ENCODE measurements at regions not wholly inside any gene's neighbourhood (a gene's known extent, or its start where the extent isn't known, plus 50 kb on each side); places are given as distances from the start of the nearest gene placed in this dataset.

DNA sequence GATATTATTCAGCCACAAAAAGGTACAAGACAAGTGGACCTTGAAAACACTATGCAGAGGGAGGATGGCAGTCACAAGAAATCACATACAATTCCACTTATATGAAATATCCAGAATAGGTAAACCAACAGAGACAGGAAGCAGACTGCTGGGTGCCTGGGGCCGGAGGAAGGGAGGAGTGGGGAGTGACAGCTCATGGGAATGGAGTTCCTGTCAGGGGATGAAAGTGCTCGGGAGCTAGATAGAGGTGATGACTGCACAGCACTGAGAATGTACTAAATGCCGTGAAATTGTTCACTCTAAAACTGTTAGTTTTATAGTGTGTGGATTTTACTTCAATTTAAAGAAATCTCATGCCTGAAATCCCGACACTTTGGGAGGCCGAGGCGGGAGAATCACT lies 74.2 kb upstream of the MED9 start:
- H3K18ac ChIP-seq (ENCODE audit: low read length) = no peak overlapping the region
- H4K8ac ChIP-seq (ENCODE audit: low read depth, low read length) = no peak overlapping the region
- H2AK5ac ChIP-seq (ENCODE audit: low read length) = no peak overlapping the region
- DNase-seq = no peak
- no peak overlapping the region for H3K4me2 ChIP-seq (ENCODE audit: low read length)
- H3K27ac ChIP-seq (ENCODE audit: low read depth, low read length) = no peak overlapping the region
- no peak overlapping the region for H4K5ac ChIP-seq (ENCODE audit: low read length)
- no peaks in the 10 kb centered on the region for H3K79me2 ChIP-seq (ENCODE audit: control insufficient read depth, insufficient read depth, low read length)
- H3K27me3 ChIP-seq (ENCODE audit: insufficient read depth, low read length, poor library complexity) = no peaks in the 10 kb centered on the region
- no peak overlapping the region for H3K4ac ChIP-seq (ENCODE audit: low read depth, low read length)
- no peak overlapping the region for H2BK5ac ChIP-seq (ENCODE audit: low read length)
- H2BK15ac ChIP-seq (replicated peaks; ENCODE audit: low read depth) = no peak overlapping the region
- no peak overlapping the region for H2BK120ac ChIP-seq (ENCODE audit: low read depth, low read length)
- H3K23ac ChIP-seq (ENCODE audit: low read length) = no peak overlapping the region
- no peak overlapping the region for H3K9ac ChIP-seq (ENCODE audit: low read length)
- no peak overlapping the region for H3K4me3 ChIP-seq (ENCODE audit: low read length)
- no CpG with 5 or more reads among the region's 6 CpGs for WGBS (ENCODE audit: extremely low coverage, insufficient coverage, low lambda C conversion rate)
- no peak overlapping the region for H3K56ac ChIP-seq (ENCODE audit: low read length)
- no peaks in the 10 kb centered on the region for H3K79me1 ChIP-seq (ENCODE audit: low read length)
- H3K4me1 ChIP-seq (ENCODE audit: control insufficient read depth, low read depth, low read length) = no peaks in the 10 kb centered on the region
- no peaks in the 10 kb centered on the region for H3K36me3 ChIP-seq (ENCODE audit: control insufficient read depth, insufficient read depth, low read length)

DNA sequence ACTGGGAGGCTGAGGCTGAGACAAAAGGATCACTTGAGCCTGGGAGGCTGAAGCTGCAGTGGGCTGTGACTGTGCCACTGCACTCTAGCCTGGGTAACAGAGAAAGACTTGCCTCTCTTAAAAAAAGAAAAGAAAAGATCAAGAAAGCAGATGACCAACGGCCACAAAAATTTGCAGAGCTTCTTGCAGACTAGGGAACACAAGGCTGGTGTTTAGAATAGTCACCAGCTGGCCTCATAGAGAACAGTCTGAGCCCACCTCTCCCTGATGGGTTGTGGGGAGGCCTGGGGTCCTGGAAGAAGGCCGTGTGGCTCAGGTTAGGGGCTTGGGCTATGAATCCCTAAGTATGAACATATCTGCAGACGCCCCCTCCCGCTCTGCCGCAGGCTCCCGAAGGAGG lies 73.7 kb upstream of the MED9 start:
- Histone ChIP-seq H2BK120ac (ENCODE audit: low read depth, low read length) (no peak overlapping the region), H3K23ac (ENCODE audit: low read length) (no peak overlapping the region), H3K36me3 (ENCODE audit: control insufficient read depth, insufficient read depth, low read length) (no peaks in the 10 kb centered on the region), H2AK5ac (ENCODE audit: low read length) (no peak overlapping the region), H2BK5ac (ENCODE audit: low read length) (no peak overlapping the region), H3K4me1 (ENCODE audit: control insufficient read depth, low read depth, low read length) (no peaks in the 10 kb centered on the region), H4K8ac (ENCODE audit: low read depth, low read length) (no peak overlapping the region), H3K4me2 (ENCODE audit: low read length) (no peak overlapping the region), H2BK15ac (replicated peaks; ENCODE audit: low read depth) (no peak overlapping the region), H3K9ac (ENCODE audit: low read length) (no peak overlapping the region), H3K27ac (ENCODE audit: low read depth, low read length) (no peak overlapping the region), H3K79me2 (ENCODE audit: control insufficient read depth, insufficient read depth, low read length) (no peaks in the 10 kb centered on the region), H4K5ac (ENCODE audit: low read length) (no peak overlapping the region), H3K56ac (ENCODE audit: low read length) (no peak overlapping the region), H3K27me3 (ENCODE audit: insufficient read depth, low read length, poor library complexity) (no peaks in the 10 kb centered on the region), H3K79me1 (ENCODE audit: low read length) (no peaks in the 10 kb centered on the region), H3K4me3 (ENCODE audit: low read length) (no peak overlapping the region), H3K18ac (ENCODE audit: low read length) (no peak overlapping the region), H3K4ac (ENCODE audit: low read depth, low read length) (no peak overlapping the region)
- WGBS (ENCODE audit: extremely low coverage, insufficient coverage, low lambda C conversion rate) = no CpG with 5 or more reads among the region's 6 CpGs
- DNase-seq = no peak

DNA sequence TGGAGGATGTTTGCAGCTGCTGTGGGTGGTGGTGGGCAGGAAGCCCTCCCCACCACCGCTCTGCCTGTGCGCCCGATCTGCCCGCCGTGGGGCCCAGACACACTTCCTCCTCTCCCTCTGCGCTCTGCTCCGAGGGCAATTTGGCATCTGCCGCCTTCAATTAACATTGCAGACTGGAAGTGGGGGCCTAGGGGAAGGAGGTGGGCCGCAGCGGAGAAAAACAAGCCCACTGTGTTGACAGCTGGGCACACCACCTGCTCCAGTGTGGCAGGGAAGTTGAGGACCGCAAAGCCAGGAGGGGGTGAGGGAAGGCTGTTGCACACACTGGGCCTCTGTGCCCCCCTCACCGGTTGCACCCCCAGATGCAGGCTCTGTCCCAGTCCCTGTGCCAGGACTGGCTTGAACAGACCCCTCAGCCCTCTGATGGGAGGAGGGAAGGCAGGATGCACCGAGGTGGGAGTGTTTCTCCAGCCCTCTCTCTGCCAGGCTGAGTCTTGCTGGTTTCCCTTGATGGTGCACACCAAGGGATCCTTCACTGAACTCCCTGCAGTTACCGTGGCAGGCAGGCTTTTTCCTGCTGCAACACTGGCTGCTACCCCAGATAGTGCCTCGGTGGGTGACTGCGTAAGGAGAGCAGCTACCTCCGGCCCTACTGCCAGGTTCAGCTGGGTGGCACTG lies 72.8 kb upstream of the MED9 start:
- Histone ChIP-seq H3K4me3 (ENCODE audit: low read length) (no peak overlapping the region), H3K27ac (ENCODE audit: low read depth, low read length) (no peak overlapping the region), H3K27me3 (ENCODE audit: insufficient read depth, low read length, poor library complexity) (no peaks in the 10 kb centered on the region), H2AK5ac (ENCODE audit: low read length) (no peak overlapping the region), H3K9ac (ENCODE audit: low read length) (no peak overlapping the region), H3K36me3 (ENCODE audit: control insufficient read depth, insufficient read depth, low read length) (no peaks in the 10 kb centered on the region), H2BK15ac (replicated peaks; ENCODE audit: low read depth) (no peak overlapping the region), H4K5ac (ENCODE audit: low read length) (no peak overlapping the region), H3K23ac (ENCODE audit: low read length) (no peak overlapping the region), H3K79me2 (ENCODE audit: control insufficient read depth, insufficient read depth, low read length) (no peaks in the 10 kb centered on the region), H3K56ac (ENCODE audit: low read length) (no peak overlapping the region), H3K79me1 (ENCODE audit: low read length) (no peaks in the 10 kb centered on the region), H3K4me1 (ENCODE audit: control insufficient read depth, low read depth, low read length) (no peaks in the 10 kb centered on the region), H3K4ac (ENCODE audit: low read depth, low read length) (no peak overlapping the region), H3K18ac (ENCODE audit: low read length) (no peak overlapping the region), H2BK5ac (ENCODE audit: low read length) (no peak overlapping the region), H4K8ac (ENCODE audit: low read depth, low read length) (no peak overlapping the region), H2BK120ac (ENCODE audit: low read depth, low read length) (no peak overlapping the region), H3K4me2 (ENCODE audit: low read length) (no peak overlapping the region)
- no CpG with 5 or more reads among the region's 17 CpGs for WGBS (ENCODE audit: extremely low coverage, insufficient coverage, low lambda C conversion rate)
- no peak for DNase-seq

DNA sequence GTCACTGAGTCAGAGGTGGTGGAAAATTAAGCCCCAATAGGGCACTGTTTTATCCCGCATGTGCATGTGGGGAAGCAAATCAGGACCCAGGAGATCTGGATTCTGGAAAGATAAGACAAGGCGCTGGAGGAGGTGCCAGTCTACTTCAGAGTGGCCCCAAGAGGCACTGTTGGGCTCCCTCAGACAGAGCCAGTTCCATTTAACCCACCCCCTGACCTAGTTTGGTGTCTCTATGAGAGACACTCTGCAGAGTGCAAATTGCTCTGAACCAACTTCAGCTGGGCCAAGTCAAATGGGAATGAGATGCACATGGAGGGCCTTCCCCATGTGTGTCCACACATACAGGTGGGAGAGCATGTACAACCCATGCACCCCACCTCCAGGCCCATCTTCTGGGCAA lies 71.1 kb upstream of the MED9 start:
- no peak overlapping the region for H2BK15ac ChIP-seq (replicated peaks; ENCODE audit: low read depth)
- no peak overlapping the region for H3K4ac ChIP-seq (ENCODE audit: low read depth, low read length)
- no peak overlapping the region for H3K4me3 ChIP-seq (ENCODE audit: low read length)
- no CpG with 5 or more reads among the region's 2 CpGs for WGBS (ENCODE audit: extremely low coverage, insufficient coverage, low lambda C conversion rate)
- H4K8ac ChIP-seq (ENCODE audit: low read depth, low read length) = no peak overlapping the region
- H4K5ac ChIP-seq (ENCODE audit: low read length) = no peak overlapping the region
- H3K27me3 ChIP-seq (ENCODE audit: insufficient read depth, low read length, poor library complexity) = no peaks in the 10 kb centered on the region
- no peaks in the 10 kb centered on the region for H3K79me1 ChIP-seq (ENCODE audit: low read length)
- H3K4me2 ChIP-seq (ENCODE audit: low read length) = no peak overlapping the region
- DNase-seq = no peak
- no peak overlapping the region for H2AK5ac ChIP-seq (ENCODE audit: low read length)
- no peak overlapping the region for H2BK120ac ChIP-seq (ENCODE audit: low read depth, low read length)
- H3K56ac ChIP-seq (ENCODE audit: low read length) = no peak overlapping the region
- no peak overlapping the region for H3K18ac ChIP-seq (ENCODE audit: low read length)
- no peaks in the 10 kb centered on the region for H3K79me2 ChIP-seq (ENCODE audit: control insufficient read depth, insufficient read depth, low read length)
- H3K23ac ChIP-seq (ENCODE audit: low read length) = no peak overlapping the region
- H3K27ac ChIP-seq (ENCODE audit: low read depth, low read length) = no peak overlapping the region
- H3K9ac ChIP-seq (ENCODE audit: low read length) = no peak overlapping the region
- no peak overlapping the region for H2BK5ac ChIP-seq (ENCODE audit: low read length)
- no peaks in the 10 kb centered on the region for H3K36me3 ChIP-seq (ENCODE audit: control insufficient read depth, insufficient read depth, low read length)
- no peaks in the 10 kb centered on the region for H3K4me1 ChIP-seq (ENCODE audit: control insufficient read depth, low read depth, low read length)

DNA sequence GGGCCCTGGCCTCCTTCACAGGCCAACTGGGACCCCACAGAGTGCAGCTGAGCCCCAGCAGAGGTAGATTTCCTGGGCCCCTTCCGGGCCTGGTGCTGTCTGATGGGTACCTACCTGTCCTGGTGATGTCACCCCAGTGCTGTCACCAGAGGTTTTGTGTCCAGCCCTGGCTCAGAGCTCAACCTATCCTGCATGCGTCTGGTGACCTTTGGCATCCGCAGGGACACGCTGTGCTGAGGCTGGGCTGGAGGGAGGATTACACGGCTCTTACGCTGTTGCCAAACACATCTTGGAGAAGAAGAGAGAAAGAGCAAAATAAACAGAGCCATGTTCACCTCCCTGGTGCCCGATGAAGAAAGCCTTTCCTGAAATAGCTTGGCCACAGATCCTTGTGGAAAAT lies 70.6 kb upstream of the MED9 start:
- H2BK15ac ChIP-seq (replicated peaks; ENCODE audit: low read depth) = no peak overlapping the region
- H3K4ac ChIP-seq (ENCODE audit: low read depth, low read length) = no peak overlapping the region
- H2AK5ac ChIP-seq (ENCODE audit: low read length) = no peak overlapping the region
- DNase-seq = no peak
- no CpG with 5 or more reads among the region's 7 CpGs for WGBS (ENCODE audit: extremely low coverage, insufficient coverage, low lambda C conversion rate)
- H3K4me1 ChIP-seq (ENCODE audit: control insufficient read depth, low read depth, low read length) = no peaks in the 10 kb centered on the region
- no peak overlapping the region for H3K27ac ChIP-seq (ENCODE audit: low read depth, low read length)
- H2BK5ac ChIP-seq (ENCODE audit: low read length) = no peak overlapping the region
- no peak overlapping the region for H3K4me3 ChIP-seq (ENCODE audit: low read length)
- H3K79me2 ChIP-seq (ENCODE audit: control insufficient read depth, insufficient read depth, low read length) = no peaks in the 10 kb centered on the region
- H3K36me3 ChIP-seq (ENCODE audit: control insufficient read depth, insufficient read depth, low read length) = no peaks in the 10 kb centered on the region
- no peak overlapping the region for H3K4me2 ChIP-seq (ENCODE audit: low read length)
- no peaks in the 10 kb centered on the region for H3K79me1 ChIP-seq (ENCODE audit: low read length)
- H3K56ac ChIP-seq (ENCODE audit: low read length) = no peak overlapping the region
- H3K23ac ChIP-seq (ENCODE audit: low read length) = no peak overlapping the region
- no peaks in the 10 kb centered on the region for H3K27me3 ChIP-seq (ENCODE audit: insufficient read depth, low read length, poor library complexity)
- no peak overlapping the region for H3K9ac ChIP-seq (ENCODE audit: low read length)
- no peak overlapping the region for H4K8ac ChIP-seq (ENCODE audit: low read depth, low read length)
- H3K18ac ChIP-seq (ENCODE audit: low read length) = no peak overlapping the region
- H2BK120ac ChIP-seq (ENCODE audit: low read depth, low read length) = no peak overlapping the region
- H4K5ac ChIP-seq (ENCODE audit: low read length) = no peak overlapping the region

DNA sequence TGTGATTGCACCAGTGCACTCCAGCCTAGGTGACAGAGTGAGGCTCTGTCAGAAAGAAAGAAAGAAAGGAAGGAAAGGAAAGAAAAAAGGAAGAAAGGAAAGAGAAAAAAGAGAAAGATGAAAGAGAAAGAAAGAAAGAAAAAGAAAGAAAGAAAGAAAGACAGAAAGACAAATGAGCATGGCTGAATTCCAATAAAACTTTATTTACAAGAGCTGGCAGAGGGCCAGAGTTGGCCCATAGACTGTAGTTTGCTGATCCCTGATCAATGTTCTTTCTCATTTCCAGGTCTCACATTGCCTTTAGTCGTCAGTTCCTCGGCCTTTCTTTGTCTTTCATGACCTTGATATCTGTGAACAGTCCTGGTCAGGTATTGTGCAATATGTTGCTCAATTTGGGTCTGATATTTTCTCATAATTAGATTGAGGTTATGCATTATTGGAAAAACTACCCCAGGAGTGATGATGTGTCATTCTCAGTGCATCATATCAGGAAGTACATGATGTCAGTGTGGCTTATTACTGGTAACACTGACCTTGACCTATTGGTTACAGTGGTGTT lies 68.5 kb upstream of the MED9 start:
- no peak overlapping the region for H4K5ac ChIP-seq (ENCODE audit: low read length)
- H2BK120ac ChIP-seq (ENCODE audit: low read depth, low read length) = no peak overlapping the region
- H3K79me1 ChIP-seq (ENCODE audit: low read length) = no peaks in the 10 kb centered on the region
- H3K36me3 ChIP-seq (ENCODE audit: control insufficient read depth, insufficient read depth, low read length) = no peaks in the 10 kb centered on the region
- H3K23ac ChIP-seq (ENCODE audit: low read length) = no peak overlapping the region
- H3K4me1 ChIP-seq (ENCODE audit: control insufficient read depth, low read depth, low read length) = no peaks in the 10 kb centered on the region
- no peak overlapping the region for H4K8ac ChIP-seq (ENCODE audit: low read depth, low read length)
- no peaks in the 10 kb centered on the region for H3K79me2 ChIP-seq (ENCODE audit: control insufficient read depth, insufficient read depth, low read length)
- H3K27ac ChIP-seq (ENCODE audit: low read depth, low read length) = no peak overlapping the region
- no peak overlapping the region for H3K56ac ChIP-seq (ENCODE audit: low read length)
- no peak overlapping the region for H3K4me2 ChIP-seq (ENCODE audit: low read length)
- WGBS (ENCODE audit: extremely low coverage, insufficient coverage, low lambda C conversion rate) = no CpG with 5 or more reads among the region's 2 CpGs
- DNase-seq = no peak
- no peak overlapping the region for H3K4me3 ChIP-seq (ENCODE audit: low read length)
- no peaks in the 10 kb centered on the region for H3K27me3 ChIP-seq (ENCODE audit: insufficient read depth, low read length, poor library complexity)
- H3K9ac ChIP-seq (ENCODE audit: low read length) = no peak overlapping the region
- no peak overlapping the region for H2AK5ac ChIP-seq (ENCODE audit: low read length)
- H2BK5ac ChIP-seq (ENCODE audit: low read length) = no peak overlapping the region
- no peak overlapping the region for H2BK15ac ChIP-seq (replicated peaks; ENCODE audit: low read depth)
- H3K4ac ChIP-seq (ENCODE audit: low read depth, low read length) = no peak overlapping the region
- H3K18ac ChIP-seq (ENCODE audit: low read length) = no peak overlapping the region
